Ectodermal cell (in vitro differentiated cells): ENCODE measurements at regions not wholly inside any gene's neighbourhood (a gene's known extent, or its start where the extent isn't known, plus 50 kb on each side); places are given as distances from the start of the nearest gene placed in this dataset.
"Not testable (repeated sequence)": the region's sequence is repeated elsewhere in the genome, so short reads cannot be mapped to it uniquely, and the experiment has no call there.

Source experiments
- H3K27ac ChIP-seq: 2 replicates; pipeline ENCODE4 v1.7.0; 2013; ENCODE audit warnings: mild to moderate bottlenecking, low read depth, low read length; ENCODE audit not compliant: insufficient read depth, poor library complexity, severe bottlenecking
- H3K27me3 ChIP-seq: 2 replicates; pipeline ENCODE4 v1.7.0; 2013; ENCODE audit warnings: mild to moderate bottlenecking, low read length; ENCODE audit not compliant: insufficient read depth, control insufficient read depth, poor library complexity, severe bottlenecking
- H3K36me3 ChIP-seq: one replicate; pipeline ENCODE4 v1.7.0; 2013; ENCODE audit warnings: low read length; ENCODE audit not compliant: control insufficient read depth, insufficient read depth
- H3K4me1 ChIP-seq: one replicate; pipeline ENCODE4 v1.7.0; 2013; ENCODE audit warnings: low read length; ENCODE audit not compliant: control insufficient read depth, insufficient read depth
- H3K4me3 ChIP-seq: 2 replicates; pipeline ENCODE4 v1.7.0; 2013; ENCODE audit warnings: low read depth, low read length, control low read depth; ENCODE audit not compliant: insufficient read depth
- H3K9me3 ChIP-seq: 2 replicates; pipeline ENCODE4 v1.7.0; 2013; ENCODE audit warnings: mild to moderate bottlenecking, low read length, moderate library complexity; ENCODE audit not compliant: control insufficient read depth
- WGBS, 2 experiments: methylation state at CpG; one replicate each; pipeline ENCODE4 v1.1.7; 2013; ENCODE audit warnings: missing lambda C conversion rate in 2 of 2; 5-methylcytosine and 5-hydroxymethylcytosine counted together

GRCh38 chr20:16861708-16862107 lies 113.5 kb downstream of the OTOR start:
- 97 to 100% methylated on average over 5 of the region's 5 CpGs for WGBS, 2 experiments
- H3K36me3 ChIP-seq = no peaks in the 10 kb centered on the region
- H3K27ac ChIP-seq = no peak overlapping the region
- H3K4me1 ChIP-seq = no peaks in the 10 kb centered on the region
- H3K27me3 ChIP-seq = no peaks in the 10 kb centered on the region
- H3K4me3 ChIP-seq = no peak overlapping the region
- no peaks in the 10 kb centered on the region for H3K9me3 ChIP-seq

- WGBS, 2 experiments = 91 to 93% methylated on average over 2 of the region's 2 CpGs
- no peaks in the 10 kb centered on the region for H3K27me3 ChIP-seq
- no peak overlapping the region for H3K27ac ChIP-seq
- H3K9me3 ChIP-seq = no peaks in the 10 kb centered on the region
- H3K36me3 ChIP-seq = no peaks in the 10 kb centered on the region
- no peak overlapping the region for H3K4me3 ChIP-seq
- H3K4me1 ChIP-seq = no peaks in the 10 kb centered on the region
Measured at GRCh38 chr20:16863303-16863702, 115.1 kb downstream of the OTOR start.

GRCh38 chr20:16864069-16864468 lies 115.9 kb downstream of the OTOR start:
- no peaks in the 10 kb centered on the region for H3K27me3 ChIP-seq
- no peaks in the 10 kb centered on the region for H3K36me3 ChIP-seq
- H3K27ac ChIP-seq = no peak overlapping the region
- H3K4me3 ChIP-seq = no peak overlapping the region
- H3K4me1 ChIP-seq = no peaks in the 10 kb centered on the region
- no peaks in the 10 kb centered on the region for H3K9me3 ChIP-seq
- WGBS, 2 experiments = 90 to 95% methylated on average over 5 of the region's 5 CpGs

GRCh38 chr20:16864963-16865362 lies 116.8 kb downstream of the OTOR start:
- 97 to 100% methylated on average over 1 of the region's 1 CpG for WGBS, 2 experiments
- Histone ChIP-seq H3K4me3 (no peak overlapping the region), H3K27ac (no peak overlapping the region), H3K4me1 (no peaks in the 10 kb centered on the region), H3K36me3 (no peaks in the 10 kb centered on the region), H3K27me3 (no peaks in the 10 kb centered on the region), H3K9me3 (no peaks in the 10 kb centered on the region)

- Histone ChIP-seq H3K4me3 (no peak overlapping the region), H3K27me3 (no peaks in the 10 kb centered on the region), H3K27ac (no peak overlapping the region), H3K9me3 (no peaks in the 10 kb centered on the region), H3K36me3 (no peaks in the 10 kb centered on the region), H3K4me1 (no peaks in the 10 kb centered on the region)
- WGBS, 2 experiments = 86 to 93% methylated on average over 2 of the region's 2 CpGs
Measured at GRCh38 chr20:16865406-16865805, 117.2 kb downstream of the OTOR start.

- WGBS, 2 experiments = 94 to 96% methylated on average over 4 of the region's 4 CpGs
- not testable (repeated sequence) for H3K4me3 ChIP-seq, H3K4me1 ChIP-seq, H3K27ac ChIP-seq, H3K9me3 ChIP-seq, H3K27me3 ChIP-seq, H3K36me3 ChIP-seq
Measured at GRCh38 chr20:16873124-16873523, 125.0 kb downstream of the OTOR start.

GRCh38 chr20:16877053-16877554 lies 128.9 kb downstream of the OTOR start:
- H3K27me3 ChIP-seq = no peaks in the 10 kb centered on the region
- no peak overlapping the region for H3K4me3 ChIP-seq
- WGBS, 2 experiments = 63 to 77% methylated on average over 2 of the region's 2 CpGs
- H3K4me1 ChIP-seq = no peaks in the 10 kb centered on the region
- H3K9me3 ChIP-seq = no peaks in the 10 kb centered on the region
- no peaks in the 10 kb centered on the region for H3K36me3 ChIP-seq
- H3K27ac ChIP-seq = no peak overlapping the region

- Histone ChIP-seq H3K36me3 (no peaks in the 10 kb centered on the region), H3K4me3 (no peak overlapping the region), H3K27me3 (no peaks in the 10 kb centered on the region), H3K4me1 (no peaks in the 10 kb centered on the region), H3K9me3 (no peaks in the 10 kb centered on the region), H3K27ac (no peak overlapping the region)
Measured at GRCh38 chr20:16885746-16886145, 137.6 kb downstream of the OTOR start.

- no peaks in the 10 kb centered on the region for H3K4me1 ChIP-seq
- no peak overlapping the region for H3K4me3 ChIP-seq
- 85 to 94% methylated on average over 4 of the region's 4 CpGs for WGBS, 2 experiments
- no peaks in the 10 kb centered on the region for H3K36me3 ChIP-seq
- no peaks in the 10 kb centered on the region for H3K9me3 ChIP-seq
- no peaks in the 10 kb centered on the region for H3K27me3 ChIP-seq
- H3K27ac ChIP-seq = no peak overlapping the region
Measured at GRCh38 chr20:16898433-16898832, 150.3 kb downstream of the OTOR start.

- Histone ChIP-seq H3K27me3 (no peaks in the 10 kb centered on the region), H3K27ac (no peak overlapping the region), H3K4me1 (no peaks in the 10 kb centered on the region), H3K36me3 (no peaks in the 10 kb centered on the region), H3K4me3 (no peak overlapping the region), H3K9me3 (no peaks in the 10 kb centered on the region)
- 87% methylated on average over 1 of the region's 2 CpGs for WGBS, 2 experiments
Measured at GRCh38 chr20:16902662-16903061, 154.5 kb downstream of the OTOR start.

GRCh38 chr20:16904751-16905150 lies 156.6 kb downstream of the OTOR start:
- Histone ChIP-seq H3K9me3 (no peaks in the 10 kb centered on the region), H3K27ac (no peak overlapping the region), H3K4me1 (no peaks in the 10 kb centered on the region), H3K4me3 (no peak overlapping the region), H3K27me3 (no peaks in the 10 kb centered on the region), H3K36me3 (no peaks in the 10 kb centered on the region)
- WGBS, 2 experiments = 76% methylated on average over 5 of the region's 5 CpGs
